ENCODE measurements at regions not wholly inside any gene's neighbourhood (a gene's known extent, or its start where the extent isn't known, plus 50 kb on each side); places are given as distances from the start of the nearest gene placed in this dataset.

DNA sequence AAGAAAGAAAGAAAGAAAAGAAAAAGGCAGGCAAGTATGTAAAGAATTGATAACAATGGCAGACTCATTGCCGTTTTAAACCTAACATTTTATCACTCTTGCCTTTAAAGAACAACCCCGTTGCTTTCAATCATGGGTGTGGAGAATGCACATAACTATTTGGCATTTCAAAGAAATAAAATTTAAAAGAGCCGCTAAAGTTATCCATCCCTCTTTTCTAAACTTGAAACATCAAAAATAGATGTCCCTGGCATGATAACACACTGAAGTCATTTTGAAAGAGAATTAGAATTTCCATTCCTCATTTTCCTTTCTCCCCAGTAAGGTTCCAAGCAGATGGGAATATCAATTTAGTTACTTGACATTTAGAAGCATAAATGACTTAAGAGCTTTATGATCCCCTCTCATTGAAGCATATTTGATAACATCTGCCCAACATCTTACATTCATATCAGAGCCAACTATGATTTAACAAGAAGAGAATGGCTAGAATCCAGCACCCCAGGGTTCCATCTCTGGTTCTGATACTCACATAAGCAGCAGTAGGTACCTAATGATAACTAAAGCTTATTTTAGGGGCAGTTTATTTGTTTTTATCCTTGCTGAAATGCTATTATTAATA lies 529.6 kb upstream of the LRRC4C start:
- TF ChIP-seq, protein P1, sequence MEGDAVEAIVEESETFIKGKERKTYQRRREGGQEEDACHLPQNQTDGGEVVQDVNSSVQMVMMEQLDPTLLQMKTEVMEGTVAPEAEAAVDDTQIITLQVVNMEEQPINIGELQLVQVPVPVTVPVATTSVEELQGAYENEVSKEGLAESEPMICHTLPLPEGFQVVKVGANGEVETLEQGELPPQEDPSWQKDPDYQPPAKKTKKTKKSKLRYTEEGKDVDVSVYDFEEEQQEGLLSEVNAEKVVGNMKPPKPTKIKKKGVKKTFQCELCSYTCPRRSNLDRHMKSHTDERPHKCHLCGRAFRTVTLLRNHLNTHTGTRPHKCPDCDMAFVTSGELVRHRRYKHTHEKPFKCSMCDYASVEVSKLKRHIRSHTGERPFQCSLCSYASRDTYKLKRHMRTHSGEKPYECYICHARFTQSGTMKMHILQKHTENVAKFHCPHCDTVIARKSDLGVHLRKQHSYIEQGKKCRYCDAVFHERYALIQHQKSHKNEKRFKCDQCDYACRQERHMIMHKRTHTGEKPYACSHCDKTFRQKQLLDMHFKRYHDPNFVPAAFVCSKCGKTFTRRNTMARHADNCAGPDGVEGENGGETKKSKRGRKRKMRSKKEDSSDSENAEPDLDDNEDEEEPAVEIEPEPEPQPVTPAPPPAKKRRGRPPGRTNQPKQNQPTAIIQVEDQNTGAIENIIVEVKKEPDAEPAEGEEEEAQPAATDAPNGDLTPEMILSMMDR (IDR thresholded peaks at IDR 0.05): no peak
- TF ChIP-seq POLR2A (IDR thresholded peaks at IDR 0.05): no peak

All from esophagus squamous epithelium (tissue), 4 donors.